Gastrocnemius medialis (tissue), 4 donors: ENCODE measurements at regions not wholly inside any gene's neighbourhood (a gene's known extent, or its start where the extent isn't known, plus 50 kb on each side); places are given as distances from the start of the nearest gene placed in this dataset.

Experiments used
- ATAC-seq, 2 donors: fragments of 150-250 bp; one replicate each; pipeline ENCODE4 v1.9.1; 2016
- DNase-seq, 2 donors: peaks; one replicate each; pipeline ENCODE4 v3.0.0-alpha.2; 2019
- H3K27ac ChIP-seq, 4 donors: fragments of 200-600 bp; sonication (generic); 1 replicate in 1 of 4; 2 replicates in 3 of 4; pipeline ENCODE4 v1.5.1; 2016 to 2018; ENCODE audit warnings: mild to moderate bottlenecking in 2 of 4, moderate library complexity in 1 of 4
- H3K27me3 ChIP-seq, 3 donors: fragments of 200-600 bp; sonication (generic) in 2 of 3; 1 replicate in 1 of 3; 2 replicates in 2 of 3; pipeline versions ENCODE4 v1.5.1 to v1.6.0; 2016 to 2019; ENCODE audit warnings: mild to moderate bottlenecking in 1 of 3, moderate library complexity in 1 of 3
- H3K36me3 ChIP-seq, 2 donors: fragments of 200-600 bp; sonication (generic) in 1 of 2; one replicate each; pipeline ENCODE4 v1.5.1; 2017 to 2018
- H3K4me1 ChIP-seq, 2 donors: fragments of 200-600 bp; sonication (generic) in 1 of 2; one replicate each; pipeline ENCODE4 v1.5.1; 2016 to 2017; ENCODE audit warnings: mild to moderate bottlenecking in 2 of 2
- H3K4me3 ChIP-seq, 4 donors: fragments of 200-600 bp; sonication (generic) in 3 of 4; 1 replicate in 1 of 4; 2 replicates in 3 of 4; pipeline ENCODE4 v1.5.1; 2016 to 2019; ENCODE audit warnings: mild to moderate bottlenecking in 2 of 4
- H3K9me3 ChIP-seq, 3 donors: fragments of 200-600 bp; sonication (generic) in 2 of 3; 1 replicate in 1 of 3; 2 replicates in 2 of 3; pipeline ENCODE4 v1.5.1; 2016 to 2019
- POLR2A ChIP-seq, 2 donors: fragments of 450-650 bp; IDR thresholded peaks; one replicate each; pipeline ENCODE4 v1.6.1; 2017; ENCODE audit warnings: antibody characterized with exemption in 2 of 2, mild to moderate bottlenecking in 2 of 2, moderate library complexity in 2 of 2
- in situ Hi-C, 4 donors: fragments of 200-750 bp; cut with MboI; loops; one replicate each; pipeline versions ENCODE4 v1.15.0 to v1.8.0; 2017; ENCODE audit warnings: low sequenced_read_pairs in 4 of 4
- intact Hi-C: fragments of 100-400 bp; cut with DNase I; formaldehyde crosslinking; loops from one replicate; pipeline ENCODE4 v1.15.1; 2023; ENCODE audit warnings: low total_unique reads
- TF ChIP-seq, protein P1 (sequence below), 5 experiments: fragments of 450-650 bp in 3 of 5; fragments of 200-600 bp in 2 of 5; sonication (generic) in 2 of 5; IDR thresholded peaks in 4 of 5; conservative IDR thresholded peaks in 1 of 5; 1 replicate in 4 of 5; 2 replicates in 1 of 5; pipeline ENCODE4 v1.5.1; 2016 to 2019; ENCODE audit warnings: antibody characterized with exemption in 5 of 5, mild to moderate bottlenecking in 3 of 5, moderate library complexity in 3 of 5

DNA sequence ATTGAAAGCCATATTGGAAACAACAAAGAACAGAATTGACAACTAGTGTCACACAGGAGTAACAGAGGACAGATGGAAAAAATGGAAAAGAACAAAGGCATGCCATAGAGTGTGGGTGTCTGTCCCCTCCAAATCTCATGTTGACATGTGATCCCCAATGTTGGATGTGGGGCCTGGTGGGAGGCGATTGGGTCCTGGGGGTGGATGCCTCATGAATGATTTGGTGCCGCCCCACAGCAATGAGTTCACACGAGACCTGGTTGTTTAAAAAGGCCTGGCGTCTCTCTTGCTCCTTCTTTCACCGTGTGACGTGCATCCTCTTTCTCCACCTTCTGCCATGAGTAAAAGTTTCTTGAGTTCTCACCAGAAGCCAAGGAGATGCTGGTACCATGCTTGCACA is 87.4 kb upstream of the GPR26 start:
- TF ChIP-seq POLR2A (IDR thresholded peaks at IDR 0.05), result no peak
- TF ChIP-seq, protein P1, sequence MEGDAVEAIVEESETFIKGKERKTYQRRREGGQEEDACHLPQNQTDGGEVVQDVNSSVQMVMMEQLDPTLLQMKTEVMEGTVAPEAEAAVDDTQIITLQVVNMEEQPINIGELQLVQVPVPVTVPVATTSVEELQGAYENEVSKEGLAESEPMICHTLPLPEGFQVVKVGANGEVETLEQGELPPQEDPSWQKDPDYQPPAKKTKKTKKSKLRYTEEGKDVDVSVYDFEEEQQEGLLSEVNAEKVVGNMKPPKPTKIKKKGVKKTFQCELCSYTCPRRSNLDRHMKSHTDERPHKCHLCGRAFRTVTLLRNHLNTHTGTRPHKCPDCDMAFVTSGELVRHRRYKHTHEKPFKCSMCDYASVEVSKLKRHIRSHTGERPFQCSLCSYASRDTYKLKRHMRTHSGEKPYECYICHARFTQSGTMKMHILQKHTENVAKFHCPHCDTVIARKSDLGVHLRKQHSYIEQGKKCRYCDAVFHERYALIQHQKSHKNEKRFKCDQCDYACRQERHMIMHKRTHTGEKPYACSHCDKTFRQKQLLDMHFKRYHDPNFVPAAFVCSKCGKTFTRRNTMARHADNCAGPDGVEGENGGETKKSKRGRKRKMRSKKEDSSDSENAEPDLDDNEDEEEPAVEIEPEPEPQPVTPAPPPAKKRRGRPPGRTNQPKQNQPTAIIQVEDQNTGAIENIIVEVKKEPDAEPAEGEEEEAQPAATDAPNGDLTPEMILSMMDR (IDR thresholded peaks at IDR 0.05 in 4 of 5, conservative IDR thresholded peaks at IDR 0.05 in 1 of 5), result no peak
- ATAC-seq, result no peak
- Histone ChIP-seq H3K27me3 (peaks cover 0 to 10% (median 3%) of the 10 kb centered on the region in 3 donors), H3K27ac (no peak overlapping the region), H3K4me3 (no peak overlapping the region), H3K4me1 (no peaks in the 10 kb centered on the region), H3K9me3 (no peaks in the 10 kb centered on the region), H3K36me3 (no peaks in the 10 kb centered on the region)
- in situ Hi-C loops (loop anchor here (25.0 kb wide), 1 partner anchor 809 kb away; no protein-coding TSS in a partner anchor), intact Hi-C loops (no loop called here)
- no peak for DNase-seq

DNA sequence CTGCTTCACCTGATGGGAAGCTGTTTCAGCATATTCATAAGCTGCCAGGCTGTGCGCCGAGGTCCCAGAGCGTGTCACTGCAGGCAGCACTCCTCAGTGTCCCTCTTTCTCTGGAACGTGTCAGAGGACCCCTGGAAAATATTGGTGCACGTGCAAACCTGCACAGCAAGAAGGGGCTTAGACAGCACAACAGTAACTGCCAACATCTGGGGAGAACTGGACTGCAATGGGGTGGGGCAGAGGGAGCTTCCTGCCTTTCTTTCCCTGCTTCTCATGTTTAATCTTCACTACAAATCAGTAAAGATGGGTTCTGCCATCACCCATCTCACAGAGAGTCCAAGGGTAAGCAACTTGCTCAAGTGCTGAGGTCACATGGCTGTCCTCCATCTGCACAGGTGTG is 86.5 kb upstream of the GPR26 start:
- ATAC-seq, result no peak
- no peaks in the 10 kb centered on the region for H3K9me3 ChIP-seq
- H3K4me1 ChIP-seq, result peaks cover 0 to 5% of the 10 kb centered on the region in 2 donors
- no peaks in the 10 kb centered on the region for H3K36me3 ChIP-seq
- intact Hi-C loops (no loop called here), in situ Hi-C loops (loop anchor here (5.0 to 25.0 kb wide), 2 partner anchors 388 to 808 kb away; no protein-coding TSS in a partner anchor)
- TF ChIP-seq, protein P1 (IDR thresholded peaks at IDR 0.05 in 4 of 5, conservative IDR thresholded peaks at IDR 0.05 in 1 of 5), result no peak
- TF ChIP-seq POLR2A (IDR thresholded peaks at IDR 0.05), result no peak
- DNase-seq, result no peak
- H3K4me3 ChIP-seq, result no peak overlapping the region
- H3K27ac ChIP-seq, result no peak overlapping the region
- H3K27me3 ChIP-seq, result peaks cover 0 to 10% (median 3%) of the 10 kb centered on the region in 3 donors

DNA sequence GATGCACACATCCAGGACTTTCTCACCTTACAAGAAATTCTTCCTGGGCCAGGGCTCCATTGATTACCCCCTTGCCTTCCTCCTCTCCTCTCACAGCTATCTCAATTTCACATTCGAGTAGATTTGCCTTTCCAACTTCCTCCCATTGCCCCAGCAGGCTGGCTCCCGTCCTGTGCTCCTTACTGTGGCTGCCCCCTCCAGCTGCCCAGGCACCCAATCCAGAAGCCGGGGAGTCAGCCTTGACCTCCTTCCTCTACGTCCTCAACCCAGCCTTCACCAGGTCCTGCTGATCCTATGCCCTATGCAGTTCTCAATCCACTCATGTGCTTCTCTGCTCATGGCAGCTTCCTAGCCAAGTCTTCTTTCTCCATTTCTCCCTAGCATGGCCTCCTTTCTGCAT is 85.7 kb upstream of the GPR26 start:
- Histone ChIP-seq H3K4me3 (no peak overlapping the region), H3K27me3 (peaks cover 0 to 10% (median 3%) of the 10 kb centered on the region in 3 donors), H3K27ac (no peak overlapping the region), H3K36me3 (no peaks in the 10 kb centered on the region), H3K9me3 (no peaks in the 10 kb centered on the region), H3K4me1 (peaks cover 0 to 5% of the 10 kb centered on the region in 2 donors)
- ATAC-seq, result no peak
- in situ Hi-C loops (loop anchor here (5.0 to 25.0 kb wide), 2 partner anchors 387 to 807 kb away; no protein-coding TSS in a partner anchor), intact Hi-C loops (no loop called here)
- no peak for DNase-seq
- TF ChIP-seq POLR2A (IDR thresholded peaks at IDR 0.05), result no peak
- TF ChIP-seq, protein P1 (IDR thresholded peaks at IDR 0.05 in 4 of 5, conservative IDR thresholded peaks at IDR 0.05 in 1 of 5), result no peak

DNA sequence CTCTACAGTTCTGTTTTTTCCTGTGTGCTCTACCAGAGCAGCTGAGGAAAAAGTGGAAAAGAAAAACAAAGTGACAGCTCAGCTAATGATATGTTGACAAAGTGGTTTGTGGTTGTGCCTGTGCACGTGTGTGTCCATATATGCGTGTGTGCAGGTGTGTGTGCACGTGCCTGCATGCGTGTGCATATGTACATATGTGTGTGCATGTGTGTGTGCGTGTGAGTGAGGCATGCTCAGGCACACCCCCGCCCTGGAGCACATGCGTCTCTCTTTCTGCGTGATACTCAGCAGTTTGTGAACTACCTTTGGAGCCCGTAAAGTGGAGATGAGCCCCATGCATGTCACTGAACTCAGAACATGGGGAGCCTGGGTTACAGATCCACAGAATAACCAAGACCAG is 84.5 kb upstream of the GPR26 start:
- Histone ChIP-seq H3K27me3 (peaks cover 0 to 10% (median 3%) of the 10 kb centered on the region in 3 donors), H3K4me3 (no peak overlapping the region), H3K9me3 (no peaks in the 10 kb centered on the region), H3K27ac (no peak overlapping the region), H3K4me1 (peaks cover 0 to 5% of the 10 kb centered on the region in 2 donors), H3K36me3 (no peaks in the 10 kb centered on the region)
- in situ Hi-C loops (loop anchor here (5.0 to 25.0 kb wide), 2 partner anchors 386 to 806 kb away; no protein-coding TSS in a partner anchor), intact Hi-C loops (no loop called here)
- no peak for TF ChIP-seq POLR2A (IDR thresholded peaks at IDR 0.05)
- TF ChIP-seq, protein P1 (IDR thresholded peaks at IDR 0.05 in 4 of 5, conservative IDR thresholded peaks at IDR 0.05 in 1 of 5), result no peak
- no peak for DNase-seq
- no peak for ATAC-seq
